CD14-positive monocyte (primary cell): ENCODE measurements at regions not wholly inside any gene's neighbourhood (a gene's known extent, or its start where the extent isn't known, plus 50 kb on each side); places are given as distances from the start of the nearest gene placed in this dataset.

Experiments
- DNase-seq, 3 donors: peaks; one replicate each; pipeline ENCODE4 v3.0.0-alpha.2; 2011 to 2022
- H2AFZ ChIP-seq: 2 replicates; pipeline ENCODE4 v1.6.0; 2012; ENCODE audit warnings: mild to moderate bottlenecking, low read depth, low read length, inconsistent platforms; ENCODE audit not compliant: insufficient read depth, poor library complexity, severe bottlenecking
- H3K27ac ChIP-seq, 2 donors: 1 replicate in 1 of 2; 2 replicates in 1 of 2; pipeline ENCODE4 v1.5.1; 2012 to 2013; ENCODE audit warnings: low read length in 2 of 2, control low read depth in 1 of 2, inconsistent platforms in 1 of 2, low read depth in 1 of 2, mild to moderate bottlenecking in 1 of 2
- H3K27me3 ChIP-seq, 2 donors: one replicate each; pipeline versions ENCODE4 v1.6.0 to v1.6.1; 2011 to 2013; ENCODE audit warnings: low read length in 2 of 2; ENCODE audit not compliant: control insufficient read depth in 2 of 2, insufficient read depth in 2 of 2
- H3K36me3 ChIP-seq, 2 donors: replicated peaks in 1 of 2; 1 replicate in 1 of 2; 2 replicates in 1 of 2; pipeline versions ENCODE4 v1.5.1 to v1.6.1; 2012 to 2013; ENCODE audit warnings: low read length in 2 of 2, control low read depth in 1 of 2, inconsistent platforms in 1 of 2, mild to moderate bottlenecking in 1 of 2; ENCODE audit not compliant: insufficient read depth in 2 of 2, control insufficient read depth in 1 of 2
- H3K4me1 ChIP-seq, 2 donors: 1 replicate in 1 of 2; 2 replicates in 1 of 2; pipeline versions ENCODE4 v1.5.1 to v1.6.1; 2012 to 2013; ENCODE audit warnings: low read length in 2 of 2, control low read depth in 1 of 2, inconsistent platforms in 1 of 2, mild to moderate bottlenecking in 1 of 2, moderate library complexity in 1 of 2; ENCODE audit not compliant: insufficient read depth in 2 of 2, control insufficient read depth in 1 of 2
- H3K4me2 ChIP-seq: replicated peaks from 2 replicates; pipeline ENCODE3; 2012; ENCODE audit warnings: low read length, moderate library complexity, mild to moderate bottlenecking; ENCODE audit not compliant: poor library complexity, severe bottlenecking; ENCODE audit errors: extremely low read depth
- H3K4me3 ChIP-seq, 3 experiments: fragments of 200-600 bp in 1 of 3; sonication (generic) in 1 of 3; replicated peaks in 1 of 3; 1 replicate in 2 of 3; 2 replicates in 1 of 3; pipeline ENCODE4 v1.5.1; 2011 to 2013; ENCODE audit warnings: low read length in 3 of 3, mild to moderate bottlenecking in 3 of 3, control low read depth in 2 of 3, low read depth in 2 of 3, inconsistent platforms in 1 of 3, moderate library complexity in 1 of 3
- H3K79me2 ChIP-seq: 2 replicates; pipeline ENCODE4 v1.6.0; 2012; ENCODE audit warnings: mild to moderate bottlenecking, control low read depth, inconsistent platforms, low read length, moderate library complexity; ENCODE audit not compliant: insufficient read depth
- H3K9ac ChIP-seq: 2 replicates; pipeline ENCODE4 v1.6.0; 2017; ENCODE audit warnings: low read length, mild to moderate bottlenecking; ENCODE audit not compliant: insufficient read depth, poor library complexity, severe bottlenecking
- H3K9me3 ChIP-seq, 2 donors: replicated peaks in 1 of 2; 1 replicate in 1 of 2; 2 replicates in 1 of 2; pipeline versions ENCODE4 v1.5.1 to v1.6.1; 2012 to 2013; ENCODE audit warnings: low read length in 2 of 2, control low read depth in 1 of 2; ENCODE audit not compliant: control insufficient read depth in 1 of 2, insufficient read depth in 1 of 2
- H4K20me1 ChIP-seq: 2 replicates; pipeline ENCODE4 v1.6.0; 2012; ENCODE audit warnings: mild to moderate bottlenecking, low read length, control low read depth, moderate library complexity; ENCODE audit not compliant: insufficient read depth
- H3K27ac Mint-ChIP-seq, 7 donors: one replicate each; pipeline ENCODE4 v1.8.0; 2020; ENCODE audit warnings: mild to moderate bottlenecking in 7 of 7, mixed read lengths in 7 of 7, moderate library complexity in 6 of 7, inconsistent platforms in 2 of 7
- H3K27me3 Mint-ChIP-seq, 3 donors: one replicate each; pipeline ENCODE4 v1.8.0; 2021 to 2022; ENCODE audit warnings: low read depth in 3 of 3, mild to moderate bottlenecking in 3 of 3, mixed read lengths in 3 of 3, moderate library complexity in 3 of 3, inconsistent platforms in 1 of 3
- H3K36me3 Mint-ChIP-seq, 2 donors: one replicate each; pipeline ENCODE4 v1.8.0; 2020; ENCODE audit warnings: mixed read lengths in 2 of 2, inconsistent platforms in 1 of 2, mild to moderate bottlenecking in 1 of 2
- H3K4me1 Mint-ChIP-seq: one replicate; pipeline ENCODE4 v1.8.0; 2020; ENCODE audit warnings: mild to moderate bottlenecking, mixed read lengths
- H3K4me3 Mint-ChIP-seq, 2 donors: one replicate each; pipeline ENCODE4 v1.8.0; 2020; ENCODE audit warnings: mild to moderate bottlenecking in 2 of 2, mixed read lengths in 2 of 2, moderate library complexity in 1 of 2
- H3K9me3 Mint-ChIP-seq, 7 donors: one replicate each; pipeline ENCODE4 v1.8.0; 2020 to 2022; ENCODE audit warnings: mixed read lengths in 7 of 7, mild to moderate bottlenecking in 6 of 7, moderate library complexity in 6 of 7, inconsistent platforms in 2 of 7
- WGBS: methylation state at CpG from one replicate; pipeline ENCODE4 v1.1.5; 2013; ENCODE audit warnings: missing lambda C conversion rate; ENCODE audit not compliant: insufficient coverage; 5-methylcytosine and 5-hydroxymethylcytosine counted together
- intact Hi-C, 2 donors: fragments of 100-400 bp; cut with micrococcal nuclease; formaldehyde crosslinking; loops; one replicate each; pipeline versions ENCODE4 v1.15.0 to v1.15.1; 2023
- TF ChIP-seq, protein P1 (sequence below): fragments of 200-600 bp; IDR thresholded peaks from one replicate; pipeline ENCODE4 v1.8.0; 2022; ENCODE audit warnings: antibody characterized with exemption, mild to moderate bottlenecking

- peaks cover 0 to 5% (median 0%) of the 10 kb centered on the region in 7 donors for H3K9me3 Mint-ChIP-seq
- intact Hi-C loops: no loop called here
- Histone ChIP-seq H4K20me1 (no peaks in the 10 kb centered on the region), H3K79me2 (no peaks in the 10 kb centered on the region), H3K9me3 (no peaks in the 10 kb centered on the region), H3K9ac (no peak overlapping the region), H3K27me3 (no peaks in the 10 kb centered on the region), H3K27ac (no peak overlapping the region), H3K36me3 (no peaks in the 10 kb centered on the region), H2AFZ (no peak overlapping the region), H3K4me2 (no peak overlapping the region), H3K4me1 (no peaks in the 10 kb centered on the region), H3K4me3 (no peak overlapping the region)
- TF ChIP-seq, protein P1, sequence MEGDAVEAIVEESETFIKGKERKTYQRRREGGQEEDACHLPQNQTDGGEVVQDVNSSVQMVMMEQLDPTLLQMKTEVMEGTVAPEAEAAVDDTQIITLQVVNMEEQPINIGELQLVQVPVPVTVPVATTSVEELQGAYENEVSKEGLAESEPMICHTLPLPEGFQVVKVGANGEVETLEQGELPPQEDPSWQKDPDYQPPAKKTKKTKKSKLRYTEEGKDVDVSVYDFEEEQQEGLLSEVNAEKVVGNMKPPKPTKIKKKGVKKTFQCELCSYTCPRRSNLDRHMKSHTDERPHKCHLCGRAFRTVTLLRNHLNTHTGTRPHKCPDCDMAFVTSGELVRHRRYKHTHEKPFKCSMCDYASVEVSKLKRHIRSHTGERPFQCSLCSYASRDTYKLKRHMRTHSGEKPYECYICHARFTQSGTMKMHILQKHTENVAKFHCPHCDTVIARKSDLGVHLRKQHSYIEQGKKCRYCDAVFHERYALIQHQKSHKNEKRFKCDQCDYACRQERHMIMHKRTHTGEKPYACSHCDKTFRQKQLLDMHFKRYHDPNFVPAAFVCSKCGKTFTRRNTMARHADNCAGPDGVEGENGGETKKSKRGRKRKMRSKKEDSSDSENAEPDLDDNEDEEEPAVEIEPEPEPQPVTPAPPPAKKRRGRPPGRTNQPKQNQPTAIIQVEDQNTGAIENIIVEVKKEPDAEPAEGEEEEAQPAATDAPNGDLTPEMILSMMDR: no peak
- no peaks in the 10 kb centered on the region for H3K36me3 Mint-ChIP-seq
- H3K4me1 Mint-ChIP-seq: no peaks in the 10 kb centered on the region
- H3K27me3 Mint-ChIP-seq: peaks cover 0 to 2% (median 2%) of the 10 kb centered on the region in 3 donors
- H3K4me3 Mint-ChIP-seq: no peak overlapping the region
- H3K27ac Mint-ChIP-seq: no peak overlapping the region
- WGBS: 96% methylated on average over 3 of the region's 3 CpGs
- no peak for DNase-seq
These were observed 74.8 kb upstream of the PDE4B start for GRCh38 chr1:65717815-65718454.

DNA sequence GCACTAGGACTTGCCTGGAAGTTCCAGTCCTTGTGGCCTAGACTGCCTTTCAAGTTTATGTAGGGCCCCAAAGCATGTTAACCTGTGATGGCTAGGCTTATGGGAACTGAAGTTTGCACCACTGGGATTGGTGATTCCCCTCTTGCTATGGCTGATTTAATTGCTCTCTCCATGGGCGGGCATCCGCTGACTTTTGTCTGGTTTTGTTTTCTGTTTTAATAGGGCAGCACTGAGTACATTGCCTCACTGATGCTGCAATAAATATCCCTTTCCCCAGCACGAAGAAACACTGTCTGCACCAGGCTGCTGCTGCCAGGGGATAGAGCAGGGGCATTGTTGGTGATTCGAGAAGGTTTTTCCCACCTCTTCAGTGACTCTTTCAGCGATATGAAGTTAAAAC lies 73.3 kb upstream of the PDE4B start:
- H3K4me1 ChIP-seq: no peaks in the 10 kb centered on the region
- Mint-ChIP-seq H3K4me1 (no peaks in the 10 kb centered on the region), H3K27me3 (peaks cover 0 to 2% (median 2%) of the 10 kb centered on the region in 3 donors), H3K4me3 (no peak overlapping the region), H3K36me3 (no peaks in the 10 kb centered on the region), H3K27ac (no peak overlapping the region), H3K9me3 (peaks cover 0 to 5% (median 0%) of the 10 kb centered on the region in 7 donors)
- no peak for DNase-seq
- H3K27ac ChIP-seq: no peak overlapping the region
- H3K79me2 ChIP-seq: no peaks in the 10 kb centered on the region
- intact Hi-C loops: no loop called here
- H2AFZ ChIP-seq: no peak overlapping the region
- no CpG with 5 or more reads among the region's 5 CpGs for WGBS
- no peaks in the 10 kb centered on the region for H4K20me1 ChIP-seq
- no peaks in the 10 kb centered on the region for H3K9me3 ChIP-seq
- no peak overlapping the region for H3K9ac ChIP-seq
- no peak overlapping the region for H3K4me2 ChIP-seq
- H3K4me3 ChIP-seq: no peak overlapping the region
- no peaks in the 10 kb centered on the region for H3K36me3 ChIP-seq
- H3K27me3 ChIP-seq: no peaks in the 10 kb centered on the region
- TF ChIP-seq, protein P1: no peak
